NCI-H226 (cell line): ENCODE measurements at regions not wholly inside any gene's neighbourhood (a gene's known extent, or its start where the extent isn't known, plus 50 kb on each side); places are given as distances from the start of the nearest gene placed in this dataset.
"Not testable (repeated sequence)": the region's sequence is repeated elsewhere in the genome, so short reads cannot be mapped to it uniquely, and the experiment has no call there.

Experiments used
- DNase-seq: peaks from one replicate; pipeline ENCODE4 v3.0.0-alpha.2; 2015

GRCh38 chr14:84298663-84299195, 1231.2 kb upstream of the FLRT2 start:
- no peak for DNase-seq

GRCh38 chr14:84303140-84303539, 1226.8 kb upstream of the FLRT2 start:
- DNase-seq, result no peak

GRCh38 chr14:84312551-84312950, 1217.4 kb upstream of the FLRT2 start:
- no peak for DNase-seq

- no peak for DNase-seq
These were observed 1206.5 kb upstream of the FLRT2 start for GRCh38 chr14:84323450-84323849.

- DNase-seq, result peak; percentile 17
These were observed 1206.0 kb upstream of the FLRT2 start for GRCh38 chr14:84323978-84324377.

GRCh38 chr14:84336433-84336832, 1193.5 kb upstream of the FLRT2 start:
- no peak for DNase-seq

GRCh38 chr14:84340938-84341337, 1189.0 kb upstream of the FLRT2 start:
- peak; percentile 10 for DNase-seq

- DNase-seq, result not testable (repeated sequence)
These were observed 1188.1 kb upstream of the FLRT2 start for GRCh38 chr14:84341867-84342266.

GRCh38 chr14:84343656-84344055, 1186.3 kb upstream of the FLRT2 start:
- DNase-seq, result no peak

- no peak for DNase-seq
These were observed 1178.3 kb upstream of the FLRT2 start for GRCh38 chr14:84351646-84352045.

GRCh38 chr14:84361476-84361875, 1168.5 kb upstream of the FLRT2 start:
- DNase-seq, result no peak

- DNase-seq, result no peak
These were observed 1154.7 kb upstream of the FLRT2 start for GRCh38 chr14:84375235-84375634.

GRCh38 chr14:84390010-84390409, 1139.9 kb upstream of the FLRT2 start:
- DNase-seq, result no peak

GRCh38 chr14:84397631-84398030, 1132.3 kb upstream of the FLRT2 start:
- DNase-seq, result no peak

- DNase-seq, result no peak
These were observed 1130.5 kb upstream of the FLRT2 start for GRCh38 chr14:84399296-84399910.

- no peak for DNase-seq
These were observed 1128.3 kb upstream of the FLRT2 start for GRCh38 chr14:84401631-84402030.

- DNase-seq, result no peak
These were observed 1126.4 kb upstream of the FLRT2 start for GRCh38 chr14:84403585-84403984.

GRCh38 chr14:84404246-84404645, 1125.7 kb upstream of the FLRT2 start:
- DNase-seq, result no peak

- peak; percentile 58 for DNase-seq
These were observed 1120.5 kb upstream of the FLRT2 start for GRCh38 chr14:84409435-84409834.

GRCh38 chr14:84410344-84410743, 1119.6 kb upstream of the FLRT2 start:
- DNase-seq, result no peak

- peak; percentile 32 for DNase-seq
These were observed 1109.7 kb upstream of the FLRT2 start for GRCh38 chr14:84420221-84420620.

- peak; percentile 18 for DNase-seq
These were observed 1108.3 kb upstream of the FLRT2 start for GRCh38 chr14:84421621-84422020.

- DNase-seq, result no peak
These were observed 1104.0 kb upstream of the FLRT2 start for GRCh38 chr14:84425968-84426367.

- no peak for DNase-seq
These were observed 1097.3 kb upstream of the FLRT2 start for GRCh38 chr14:84432676-84433075.

GRCh38 chr14:84433961-84434360, 1096.0 kb upstream of the FLRT2 start:
- no peak for DNase-seq
